ENCODE measurements at regions not wholly inside any gene's neighbourhood (a gene's known extent, or its start where the extent isn't known, plus 50 kb on each side); places are given as distances from the start of the nearest gene placed in this dataset.

DNA sequence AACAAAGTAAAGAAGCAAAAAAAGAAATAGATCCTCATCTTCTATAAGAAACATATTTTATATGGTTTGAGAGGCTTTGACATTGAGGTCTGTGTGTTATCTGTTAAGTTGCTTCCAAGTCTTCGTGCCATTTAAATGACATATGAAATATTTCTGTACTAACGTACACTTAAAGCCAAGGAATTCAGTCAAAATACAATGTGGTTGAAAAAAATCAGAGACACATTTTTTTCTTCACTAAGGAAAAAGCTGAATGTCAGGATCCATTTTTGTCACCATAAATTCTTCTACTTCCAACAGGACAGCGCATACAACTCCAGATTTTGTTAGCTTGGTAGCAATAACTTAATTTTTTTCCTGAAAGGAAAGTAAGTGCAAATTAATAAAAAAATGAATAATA lies 168.5 kb downstream of the FAT4 start:
- TF ChIP-seq CTCF (IDR thresholded peaks at IDR 0.05), result no peak
- Mint-ChIP-seq H3K27ac (no peak overlapping the region), H3K36me3 (ENCODE audit: low read depth) (no peaks in the 10 kb centered on the region), H3K9me3 (peaks cover 2% of the 10 kb centered on the region), H3K27me3 (no peaks in the 10 kb centered on the region), H3K4me1 (ENCODE audit: low read depth) (no peaks in the 10 kb centered on the region), H3K4me3 (no peak overlapping the region)
- DNase-seq (no peak), ATAC-seq (no peak)
- POLR2A ChIA-PET, result no interaction called here
- intact Hi-C loops (cut with micrococcal nuclease), result no loop called here
- CTCF ChIA-PET, result no interaction called here

DNA sequence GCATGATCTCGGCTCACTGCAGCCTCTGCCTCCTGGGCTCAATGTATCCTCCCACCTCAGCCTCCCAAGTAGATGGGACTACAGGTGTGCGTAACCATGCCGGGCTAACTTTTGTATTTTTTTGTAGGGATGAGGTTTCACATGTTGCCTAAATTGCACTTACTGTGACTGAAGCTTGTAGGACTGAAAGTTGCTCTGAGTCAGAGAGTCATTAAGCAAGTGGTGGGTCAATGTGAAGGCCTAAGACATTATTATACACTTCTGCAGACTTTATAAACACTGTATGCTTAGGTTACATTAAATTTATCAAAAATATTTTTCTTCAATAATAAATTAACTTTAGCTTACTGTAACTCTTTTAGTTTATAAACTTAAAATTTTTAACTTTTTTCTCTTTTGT lies 170.2 kb downstream of the FAT4 start:
- Mint-ChIP-seq H3K4me3 (no peak overlapping the region), H3K4me1 (ENCODE audit: low read depth) (no peaks in the 10 kb centered on the region), H3K27me3 (no peaks in the 10 kb centered on the region), H3K27ac (no peak overlapping the region), H3K9me3 (peaks cover 3% of the 10 kb centered on the region), H3K36me3 (ENCODE audit: low read depth) (no peaks in the 10 kb centered on the region)
- intact Hi-C loops (cut with micrococcal nuclease), result no loop called here
- DNase-seq (no peak), ATAC-seq (no peak)
- CTCF ChIA-PET, result no interaction called here
- POLR2A ChIA-PET, result no interaction called here
- TF ChIP-seq CTCF (IDR thresholded peaks at IDR 0.05), result no peak

DNA sequence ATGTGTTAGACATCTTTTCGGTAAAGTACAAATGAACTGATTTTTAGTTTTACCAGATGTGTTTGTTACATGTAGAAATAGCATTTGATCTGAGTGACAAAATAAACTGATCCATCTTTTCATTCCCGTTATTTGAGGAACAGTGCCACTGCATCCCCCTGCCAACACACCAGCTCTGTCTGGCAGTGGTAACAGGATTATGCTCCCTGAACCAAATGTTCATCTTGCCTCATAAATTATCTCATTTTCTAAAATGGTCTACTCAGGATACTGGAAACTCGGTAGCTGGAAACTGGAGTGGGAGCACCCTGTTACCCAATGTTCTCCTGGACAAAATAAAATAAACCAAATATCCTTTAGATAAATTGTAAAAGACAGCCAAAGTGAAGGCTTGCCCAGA lies 171.6 kb downstream of the FAT4 start:
- DNase-seq (no peak), ATAC-seq (no peak)
- intact Hi-C loops (cut with micrococcal nuclease), result no loop called here
- Mint-ChIP-seq H3K27ac (no peak overlapping the region), H3K36me3 (ENCODE audit: low read depth) (no peaks in the 10 kb centered on the region), H3K4me3 (no peak overlapping the region), H3K9me3 (peaks cover 3% of the 10 kb centered on the region), H3K4me1 (ENCODE audit: low read depth) (no peaks in the 10 kb centered on the region), H3K27me3 (no peaks in the 10 kb centered on the region)
- no peak for TF ChIP-seq CTCF (IDR thresholded peaks at IDR 0.05)
- CTCF ChIA-PET, result no interaction called here
- POLR2A ChIA-PET, result no interaction called here

GRCh38 chr4:125489952-125490690 lies 175.4 kb downstream of the FAT4 start:
- ATAC-seq, result no peak
- TF ChIP-seq CTCF (IDR thresholded peaks at IDR 0.05), result no peak

DNA sequence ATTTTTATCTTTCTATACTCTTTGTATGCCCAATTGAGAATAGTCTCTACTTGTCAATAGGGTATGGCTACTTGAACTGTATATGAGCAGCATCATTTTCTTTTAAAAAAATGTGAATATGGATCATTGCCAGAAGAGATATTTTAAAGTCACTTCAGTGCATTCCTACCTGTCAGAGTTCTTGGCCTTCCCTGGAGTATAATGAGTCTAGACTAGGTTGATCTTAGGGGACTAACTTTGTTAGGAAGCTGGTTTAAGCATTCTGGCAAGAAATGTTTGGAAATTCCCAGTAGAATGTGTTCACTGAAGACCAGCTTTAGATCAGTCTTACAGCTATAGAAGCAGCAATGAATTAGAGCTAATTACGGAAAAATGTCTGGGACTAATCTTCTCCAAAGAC lies 178.2 kb downstream of the FAT4 start:
- Mint-ChIP-seq H3K27me3 (no peaks in the 10 kb centered on the region), H3K4me1 (ENCODE audit: low read depth) (no peaks in the 10 kb centered on the region)

More at GRCh38 chr4:125489952-125490690, 175.4 kb downstream of the FAT4 start:
- Mint-ChIP-seq H3K27me3 (no peaks in the 10 kb centered on the region), H3K4me1 (ENCODE audit: low read depth) (no peaks in the 10 kb centered on the region), H3K27ac (no peak overlapping the region), H3K36me3 (ENCODE audit: low read depth) (no peaks in the 10 kb centered on the region), H3K4me3 (no peak overlapping the region), H3K9me3 (peaks cover 2% of the 10 kb centered on the region)
- ChIA-PET POLR2A (no interaction called here), CTCF (no interaction called here)
- intact Hi-C loops (cut with micrococcal nuclease), result no loop called here
- no peak for DNase-seq

More for the DNA sequence above, 178.2 kb downstream of the FAT4 start:
- POLR2A ChIA-PET, result no interaction called here
- Mint-ChIP-seq H3K9me3 (peaks cover 2% of the 10 kb centered on the region), H3K27ac (no peak overlapping the region), H3K4me3 (no peak overlapping the region), H3K36me3 (ENCODE audit: low read depth) (no peaks in the 10 kb centered on the region)
- intact Hi-C loops (cut with micrococcal nuclease), result no loop called here
- DNase-seq, result no peak
- ATAC-seq, result no peak
- CTCF ChIA-PET, result no interaction called here
- no peak for TF ChIP-seq CTCF (IDR thresholded peaks at IDR 0.05)
